Muscle layer of duodenum (tissue), 2 donors: ENCODE measurements at regions not wholly inside any gene's neighbourhood (a gene's known extent, or its start where the extent isn't known, plus 50 kb on each side); places are given as distances from the start of the nearest gene placed in this dataset.

ENCODE experiments used
- H3K27ac ChIP-seq: one replicate; pipeline ENCODE4 v1.7.0; 2013; ENCODE audit warnings: mild to moderate bottlenecking, low read length
- H3K27me3 ChIP-seq: one replicate; pipeline ENCODE4 v1.7.0; 2013; ENCODE audit warnings: low read depth, mild to moderate bottlenecking, control low read depth, low read length
- H3K36me3 ChIP-seq, 2 donors: one replicate each; pipeline ENCODE4 v1.7.0; 2013; ENCODE audit warnings: low read length in 2 of 2, control low read depth in 1 of 2, mild to moderate bottlenecking in 1 of 2; ENCODE audit not compliant: insufficient read depth in 2 of 2, control insufficient read depth in 1 of 2
- H3K4me1 ChIP-seq, 2 donors: one replicate each; pipeline ENCODE4 v1.7.0; 2013; ENCODE audit warnings: low read length in 2 of 2, mild to moderate bottlenecking in 2 of 2, control low read depth in 1 of 2, moderate library complexity in 1 of 2; ENCODE audit not compliant: insufficient read depth in 2 of 2, control insufficient read depth in 1 of 2
- H3K4me3 ChIP-seq, 2 donors: one replicate each; pipeline ENCODE4 v1.7.0; 2013; ENCODE audit warnings: low read length in 2 of 2, low read depth in 1 of 2, mild to moderate bottlenecking in 1 of 2
- H3K9me3 ChIP-seq, 2 donors: one replicate each; pipeline ENCODE4 v1.7.0; 2013; ENCODE audit warnings: low read length in 2 of 2, control low read depth in 1 of 2, mild to moderate bottlenecking in 1 of 2; ENCODE audit not compliant: control insufficient read depth in 1 of 2
- donor health status: healthy.

DNA sequence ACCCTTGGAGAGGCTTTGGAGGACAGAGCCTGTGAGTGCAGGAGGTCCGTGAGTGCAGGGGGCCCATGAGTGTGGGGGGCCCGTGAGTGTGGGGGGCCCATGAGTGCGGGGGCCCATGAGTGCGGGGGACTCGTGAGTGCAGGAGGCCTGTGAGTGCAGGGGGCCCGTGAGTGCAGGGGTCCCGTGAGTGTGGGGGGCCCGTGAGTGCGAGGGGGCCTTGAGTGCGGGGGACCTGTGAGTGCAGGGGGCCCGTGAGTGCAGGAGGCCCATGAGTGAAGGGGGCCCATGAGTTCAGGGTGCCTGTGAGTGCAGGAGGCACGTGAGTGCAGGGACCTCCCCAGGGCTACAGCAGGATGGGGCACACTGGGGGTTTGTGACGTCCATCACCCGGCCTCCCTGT is 108.3 kb upstream of the TTC34 start:
- H3K27me3 ChIP-seq, result no peaks in the 10 kb centered on the region
- peaks cover 0 to 5% of the 10 kb centered on the region in 2 donors for H3K4me1 ChIP-seq
- H3K4me3 ChIP-seq, result no peak overlapping the region
- no peak overlapping the region for H3K27ac ChIP-seq
- H3K9me3 ChIP-seq, result no peaks in the 10 kb centered on the region
- no peaks in the 10 kb centered on the region for H3K36me3 ChIP-seq

DNA sequence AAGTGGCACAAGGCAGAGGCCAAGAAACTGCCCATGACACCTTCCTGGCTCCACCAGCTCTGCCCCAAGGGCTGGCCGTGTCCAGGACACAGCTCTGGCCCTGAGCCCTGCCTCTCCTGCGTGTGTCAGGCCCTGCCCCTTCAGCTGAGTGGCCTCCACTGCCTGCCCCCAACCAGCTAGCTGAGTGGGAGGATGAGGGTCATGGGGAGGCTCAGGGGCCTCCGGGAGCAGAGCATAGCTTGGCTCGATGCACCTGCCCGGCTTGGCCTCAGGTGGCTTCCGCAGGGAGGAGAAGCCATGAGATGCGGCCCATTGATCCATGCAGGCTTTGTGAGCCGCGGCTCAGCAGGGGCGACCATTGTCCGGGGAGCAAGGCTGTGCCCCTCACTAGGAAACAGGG is 108.7 kb upstream of the TTC34 start:
- no peak overlapping the region for H3K4me3 ChIP-seq
- H3K9me3 ChIP-seq, result no peaks in the 10 kb centered on the region
- no peaks in the 10 kb centered on the region for H3K27me3 ChIP-seq
- no peak overlapping the region for H3K27ac ChIP-seq
- peaks cover 0 to 5% of the 10 kb centered on the region in 2 donors for H3K4me1 ChIP-seq
- no peaks in the 10 kb centered on the region for H3K36me3 ChIP-seq

DNA sequence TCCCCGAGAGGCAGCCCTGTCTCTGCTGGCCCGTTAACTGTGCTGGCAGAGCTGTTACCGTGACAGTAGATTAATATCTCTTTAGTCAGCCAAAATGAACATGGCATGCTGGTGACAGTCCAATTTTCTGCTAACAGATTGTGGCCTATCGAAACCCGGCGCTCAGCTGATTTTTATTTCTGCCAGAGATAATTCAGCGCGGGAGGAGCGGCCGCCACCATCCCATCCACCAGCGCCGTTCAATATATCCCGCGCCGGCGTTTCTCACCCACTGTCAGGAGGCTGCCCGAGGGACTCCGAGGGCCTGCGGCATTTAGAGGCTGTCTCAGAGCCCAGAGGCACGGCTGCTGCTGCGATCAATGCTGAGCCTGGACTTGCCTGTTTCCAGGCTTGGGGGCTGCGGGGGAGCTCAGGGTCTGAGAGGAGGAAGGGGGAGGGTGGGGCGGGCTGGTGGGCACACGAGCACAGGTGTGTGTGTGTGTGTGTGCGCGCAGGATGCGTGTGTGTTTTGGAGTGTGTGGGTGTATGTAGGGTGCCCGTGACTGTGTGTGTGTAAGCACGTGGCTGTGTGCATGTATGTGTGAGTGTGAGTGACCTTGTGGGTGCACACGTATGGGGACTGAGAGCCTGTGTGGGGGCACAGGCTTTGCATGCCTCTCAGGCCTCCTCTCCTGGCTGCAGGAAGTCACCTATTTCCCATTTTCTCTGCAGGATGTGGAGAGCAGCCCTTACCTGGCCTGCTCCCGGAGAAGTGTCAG is 109.7 kb upstream of the ACTRT2 start:
- Histone ChIP-seq H3K9me3 (no peaks in the 10 kb centered on the region), H3K27me3 (no peaks in the 10 kb centered on the region), H3K4me3 (no peak overlapping the region), H3K4me1 (no peaks in the 10 kb centered on the region), H3K27ac (no peak overlapping the region), H3K36me3 (no peaks in the 10 kb centered on the region)

DNA sequence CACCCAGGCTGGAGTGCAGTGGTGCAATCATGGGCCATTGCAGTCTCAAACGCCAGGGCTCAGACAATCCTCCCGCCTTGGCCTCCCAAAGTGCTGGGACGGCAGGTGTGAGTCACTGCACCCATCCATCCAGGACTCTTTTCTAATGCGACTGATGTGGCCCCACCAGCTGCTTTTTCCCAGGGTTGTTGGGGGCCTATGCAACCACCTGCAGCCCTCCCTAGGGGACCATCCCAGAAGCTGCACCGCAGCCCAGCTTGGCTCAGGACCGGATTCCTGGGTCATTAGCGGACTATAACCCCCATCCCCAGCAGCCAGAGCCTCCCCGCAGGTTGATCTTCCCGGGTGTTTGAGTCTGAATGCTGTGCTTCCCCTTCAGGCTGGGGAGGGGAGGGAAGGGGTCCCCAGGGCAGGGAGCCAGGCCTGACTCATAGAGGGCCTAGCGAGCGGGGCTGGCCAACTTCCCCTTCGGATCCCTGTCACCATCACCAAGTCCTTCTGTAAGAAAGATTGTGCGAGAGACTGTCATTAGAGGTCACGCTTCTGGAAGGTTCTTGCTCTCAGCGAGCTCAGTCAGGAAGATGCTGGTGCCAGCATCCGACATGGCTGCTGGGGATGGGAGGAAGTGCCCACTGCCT is 108.7 kb upstream of the ACTRT2 start:
- Histone ChIP-seq H3K36me3 (no peaks in the 10 kb centered on the region), H3K27ac (no peak overlapping the region), H3K4me3 (no peak overlapping the region), H3K27me3 (no peaks in the 10 kb centered on the region), H3K4me1 (no peaks in the 10 kb centered on the region), H3K9me3 (no peaks in the 10 kb centered on the region)

DNA sequence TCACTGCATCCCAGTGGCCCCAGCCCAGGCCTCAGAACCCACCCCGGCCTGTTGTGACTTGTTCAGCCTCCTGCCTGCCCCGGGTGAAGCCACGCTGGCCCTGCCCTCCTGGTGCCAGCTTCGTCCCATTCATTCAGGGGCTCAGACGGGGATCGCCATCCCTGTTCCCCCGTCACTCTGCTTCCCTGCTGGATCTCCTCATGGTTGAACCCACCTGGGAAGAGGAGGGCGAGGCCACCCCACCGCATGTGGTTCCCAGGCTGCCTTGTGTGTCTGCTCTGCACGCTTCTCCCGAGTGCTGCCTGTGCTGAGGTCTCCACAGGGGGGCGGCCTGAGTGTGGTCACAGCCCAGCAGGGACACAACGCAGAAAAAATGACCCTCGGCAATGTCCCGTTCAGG is 108.2 kb upstream of the ACTRT2 start:
- no peaks in the 10 kb centered on the region for H3K36me3 ChIP-seq
- no peaks in the 10 kb centered on the region for H3K4me1 ChIP-seq
- no peak overlapping the region for H3K4me3 ChIP-seq
- no peaks in the 10 kb centered on the region for H3K27me3 ChIP-seq
- no peaks in the 10 kb centered on the region for H3K9me3 ChIP-seq
- H3K27ac ChIP-seq, result no peak overlapping the region

DNA sequence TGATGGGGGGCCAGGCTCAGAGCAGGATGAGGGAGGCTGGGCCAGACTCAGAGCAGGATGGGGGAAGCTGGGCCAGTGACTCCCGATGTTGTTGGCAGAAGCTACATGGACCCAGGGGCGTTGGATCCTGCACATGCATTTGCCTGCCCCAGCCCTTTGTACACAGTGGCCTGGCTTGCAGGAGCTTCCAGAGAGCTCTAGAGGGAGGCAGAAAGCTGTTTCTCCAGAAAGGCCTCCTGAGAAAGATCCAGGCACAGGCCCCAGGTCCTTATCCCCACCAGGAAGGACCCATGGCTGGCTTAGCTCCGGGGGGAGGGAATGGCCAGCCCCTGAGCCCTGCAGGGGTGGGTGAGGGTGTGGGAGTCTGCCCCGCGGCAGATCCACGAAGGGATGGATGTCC is 106.6 kb upstream of the ACTRT2 start:
- H3K27me3 ChIP-seq, result no peaks in the 10 kb centered on the region
- no peak overlapping the region for H3K27ac ChIP-seq
- H3K9me3 ChIP-seq, result no peaks in the 10 kb centered on the region
- no peaks in the 10 kb centered on the region for H3K36me3 ChIP-seq
- H3K4me1 ChIP-seq, result no peaks in the 10 kb centered on the region
- no peak overlapping the region for H3K4me3 ChIP-seq

DNA sequence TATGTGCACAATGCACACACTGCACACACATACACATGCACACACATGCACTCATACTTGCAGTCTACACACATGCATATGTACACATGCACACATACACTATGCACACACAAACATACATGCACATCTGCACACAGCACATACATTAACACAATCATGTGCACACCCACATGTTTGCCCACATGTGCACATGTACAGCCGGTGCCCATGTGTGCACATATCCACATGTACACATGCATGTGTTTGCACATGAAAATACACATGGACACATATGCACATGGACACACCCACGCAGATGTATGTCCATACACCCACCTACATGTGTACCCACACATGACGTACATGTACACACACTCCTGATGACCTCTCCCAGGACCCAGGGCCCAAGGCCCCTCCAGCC is 105.1 kb upstream of the ACTRT2 start:
- no peaks in the 10 kb centered on the region for H3K9me3 ChIP-seq
- H3K4me3 ChIP-seq, result no peak overlapping the region
- no peak overlapping the region for H3K27ac ChIP-seq
- H3K4me1 ChIP-seq, result no peaks in the 10 kb centered on the region
- no peaks in the 10 kb centered on the region for H3K27me3 ChIP-seq
- H3K36me3 ChIP-seq, result no peaks in the 10 kb centered on the region

DNA sequence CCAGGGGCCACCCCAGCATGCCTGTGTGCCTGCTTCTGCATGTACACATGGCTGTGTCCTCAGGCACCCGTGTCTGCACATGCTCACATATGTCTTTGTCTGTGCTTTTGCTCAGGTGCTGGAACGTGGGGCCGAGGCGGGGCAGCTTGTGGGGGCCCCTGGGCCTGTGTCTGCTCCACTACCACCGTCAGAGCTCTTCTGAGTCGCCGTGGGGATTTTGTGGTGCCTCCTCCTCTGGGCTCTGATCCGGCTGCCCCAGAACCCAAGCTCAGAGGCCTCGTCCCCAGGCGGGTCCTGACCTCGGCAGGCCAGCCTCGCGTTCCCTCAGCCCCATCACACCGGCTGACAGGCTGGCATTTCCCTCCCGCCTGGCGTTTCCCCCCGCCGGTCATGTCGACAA is 104.6 kb upstream of the ACTRT2 start:
- Histone ChIP-seq H3K4me3 (no peak overlapping the region), H3K27me3 (no peaks in the 10 kb centered on the region)

DNA sequence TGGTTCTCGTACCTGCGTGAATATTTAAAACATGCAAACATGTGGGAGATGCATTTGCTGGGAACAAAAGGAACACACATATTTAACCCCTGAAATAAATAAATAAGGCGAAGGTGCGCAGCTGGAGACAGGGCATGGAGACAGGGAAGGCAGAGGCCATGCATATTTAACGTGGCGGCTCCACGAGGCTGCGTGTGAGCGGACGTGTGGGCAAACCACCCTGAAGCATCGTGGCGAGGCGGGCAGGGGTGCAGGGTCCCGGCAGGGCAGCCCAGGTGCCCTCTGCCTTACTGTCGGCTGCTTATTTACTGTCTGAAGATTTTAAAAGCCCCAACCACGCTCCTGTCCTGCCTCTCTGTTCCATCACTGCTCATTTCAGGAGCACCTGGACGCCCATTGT is 104.0 kb upstream of the ACTRT2 start:
- H3K36me3 ChIP-seq, result no peaks in the 10 kb centered on the region
- H3K27ac ChIP-seq, result no peak overlapping the region
- no peak overlapping the region for H3K4me3 ChIP-seq
- no peaks in the 10 kb centered on the region for H3K27me3 ChIP-seq
- no peaks in the 10 kb centered on the region for H3K9me3 ChIP-seq
- no peaks in the 10 kb centered on the region for H3K4me1 ChIP-seq

More for the DNA sequence above, 104.6 kb upstream of the ACTRT2 start:
- no peaks in the 10 kb centered on the region for H3K4me1 ChIP-seq
- H3K36me3 ChIP-seq, result no peaks in the 10 kb centered on the region
- no peak overlapping the region for H3K27ac ChIP-seq
- no peaks in the 10 kb centered on the region for H3K9me3 ChIP-seq

DNA sequence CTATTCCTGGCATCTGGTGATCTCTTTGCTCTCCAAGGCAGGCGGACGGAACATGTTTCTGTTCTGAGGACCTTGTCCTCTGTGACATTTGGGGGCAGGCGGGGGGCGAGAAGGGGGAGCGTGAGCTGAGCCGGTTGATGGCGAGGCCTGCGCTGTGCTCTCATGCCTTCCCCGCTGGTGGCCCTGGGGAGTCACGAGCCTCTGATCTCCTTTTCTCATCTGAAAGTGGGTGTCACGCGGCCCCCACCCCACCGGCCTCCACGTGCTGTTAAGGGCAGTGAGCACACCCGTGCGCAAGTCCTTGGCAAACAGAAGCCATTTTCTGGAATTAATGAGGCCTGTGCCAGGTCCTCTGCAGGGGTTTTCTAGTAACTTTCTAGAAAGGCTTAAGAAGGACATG is 102.8 kb upstream of the ACTRT2 start:
- H3K9me3 ChIP-seq, result no peaks in the 10 kb centered on the region
- H3K27me3 ChIP-seq, result no peaks in the 10 kb centered on the region
- H3K4me1 ChIP-seq, result no peaks in the 10 kb centered on the region
- H3K27ac ChIP-seq, result no peak overlapping the region
- H3K36me3 ChIP-seq, result no peaks in the 10 kb centered on the region
- H3K4me3 ChIP-seq, result no peak overlapping the region

DNA sequence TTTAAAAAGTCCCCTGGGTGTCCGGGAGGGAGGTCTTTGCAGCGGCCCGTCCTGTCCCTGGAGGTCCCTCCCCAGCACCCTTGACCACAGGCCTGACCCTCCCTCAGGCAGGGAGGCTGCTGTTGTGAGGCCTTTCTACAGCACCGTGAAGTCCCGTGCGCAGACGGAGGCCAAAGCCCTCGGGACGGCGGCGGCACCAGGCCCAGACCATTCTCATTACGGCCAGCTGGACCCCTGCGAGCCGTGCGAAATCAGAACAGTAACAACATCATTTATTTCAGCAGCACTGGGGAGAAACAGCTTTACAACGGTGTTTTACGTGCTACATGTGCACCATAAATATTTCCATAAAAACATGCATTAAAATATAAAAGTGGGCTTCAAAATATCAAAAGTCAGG is 101.4 kb upstream of the ACTRT2 start:
- no peaks in the 10 kb centered on the region for H3K9me3 ChIP-seq
- no peak overlapping the region for H3K4me3 ChIP-seq
- H3K27me3 ChIP-seq, result no peaks in the 10 kb centered on the region
- no peaks in the 10 kb centered on the region for H3K36me3 ChIP-seq
- H3K27ac ChIP-seq, result no peak overlapping the region
- no peaks in the 10 kb centered on the region for H3K4me1 ChIP-seq
